Ishikawa (cell line): ENCODE measurements at regions not wholly inside any gene's neighbourhood (a gene's known extent, or its start where the extent isn't known, plus 50 kb on each side); places are given as distances from the start of the nearest gene placed in this dataset.

ENCODE experiments used
- CEBPB ChIP-seq: IDR thresholded peaks from 2 replicates; pipeline ENCODE4 v1.6.1; 2012
- CREB1 ChIP-seq: IDR thresholded peaks from 2 replicates; pipeline ENCODE4 v1.6.1; 2012; ENCODE audit warnings: low read depth
- EGR1 ChIP-seq: IDR thresholded peaks from 2 replicates; pipeline ENCODE4 v1.6.1; 2012
- EP300 ChIP-seq: IDR thresholded peaks from 2 replicates; pipeline ENCODE4 v1.6.1; 2012; ENCODE audit warnings: borderline replicate concordance
- FOXM1 ChIP-seq: IDR thresholded peaks from 2 replicates; pipeline ENCODE4 v1.6.1; 2012; ENCODE audit warnings: low read depth, borderline replicate concordance
- NFIC ChIP-seq: IDR thresholded peaks from 2 replicates; pipeline ENCODE4 v1.6.1; 2012
- RAD21 ChIP-seq: IDR thresholded peaks from 2 replicates; pipeline ENCODE4 v1.6.1; 2012; ENCODE audit warnings: low read depth
- TAF1 ChIP-seq: IDR thresholded peaks from 2 replicates; pipeline ENCODE4 v1.6.1; 2012; ENCODE audit warnings: low read depth, mild to moderate bottlenecking
- TCF12 ChIP-seq: IDR thresholded peaks from 2 replicates; pipeline ENCODE4 v1.6.1; 2012; ENCODE audit warnings: low read depth
- TEAD4 ChIP-seq: IDR thresholded peaks from 2 replicates; pipeline ENCODE4 v1.6.1; 2012
- ZBTB7A ChIP-seq: IDR thresholded peaks from 2 replicates; pipeline ENCODE4 v1.6.1; 2012; ENCODE audit warnings: low read depth
- TF ChIP-seq, protein P1 (sequence below): IDR thresholded peaks from 2 replicates; pipeline ENCODE4 v1.6.1; 2012
- TF ChIP-seq, protein P2 (sequence below): IDR thresholded peaks from 2 replicates; pipeline ENCODE4 v1.6.1; 2012; ENCODE audit warnings: low read depth, mild to moderate bottlenecking

DNA sequence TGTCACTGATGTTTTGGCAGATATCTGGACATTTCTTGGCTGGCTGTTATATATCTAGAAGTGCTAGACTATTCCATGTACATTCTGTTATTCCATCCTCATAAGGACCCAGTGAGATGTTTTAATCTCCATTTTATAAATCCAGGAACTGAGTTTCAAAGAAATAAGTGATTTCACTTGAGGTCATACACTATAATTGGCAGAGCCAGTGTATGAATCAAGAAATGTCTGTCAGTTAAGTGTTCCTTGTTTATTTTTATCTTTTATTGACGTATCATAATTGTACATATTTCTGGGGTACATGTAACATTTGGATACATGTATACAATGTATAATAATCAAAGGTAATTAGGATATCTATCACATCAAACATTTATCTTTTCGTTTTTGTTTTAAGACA is 338.3 kb upstream of the KLF4 start:
- TF ChIP-seq, protein P1, sequence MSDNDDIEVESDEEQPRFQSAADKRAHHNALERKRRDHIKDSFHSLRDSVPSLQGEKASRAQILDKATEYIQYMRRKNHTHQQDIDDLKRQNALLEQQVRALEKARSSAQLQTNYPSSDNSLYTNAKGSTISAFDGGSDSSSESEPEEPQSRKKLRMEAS = no peak
- TF ChIP-seq TCF12 = no peak
- no peak for TF ChIP-seq ZBTB7A
- TF ChIP-seq EP300 = no peak
- TF ChIP-seq CREB1 = no peak
- no peak for TF ChIP-seq FOXM1
- no peak for TF ChIP-seq TAF1
- TF ChIP-seq NFIC = no peak
- TF ChIP-seq, protein P2, sequence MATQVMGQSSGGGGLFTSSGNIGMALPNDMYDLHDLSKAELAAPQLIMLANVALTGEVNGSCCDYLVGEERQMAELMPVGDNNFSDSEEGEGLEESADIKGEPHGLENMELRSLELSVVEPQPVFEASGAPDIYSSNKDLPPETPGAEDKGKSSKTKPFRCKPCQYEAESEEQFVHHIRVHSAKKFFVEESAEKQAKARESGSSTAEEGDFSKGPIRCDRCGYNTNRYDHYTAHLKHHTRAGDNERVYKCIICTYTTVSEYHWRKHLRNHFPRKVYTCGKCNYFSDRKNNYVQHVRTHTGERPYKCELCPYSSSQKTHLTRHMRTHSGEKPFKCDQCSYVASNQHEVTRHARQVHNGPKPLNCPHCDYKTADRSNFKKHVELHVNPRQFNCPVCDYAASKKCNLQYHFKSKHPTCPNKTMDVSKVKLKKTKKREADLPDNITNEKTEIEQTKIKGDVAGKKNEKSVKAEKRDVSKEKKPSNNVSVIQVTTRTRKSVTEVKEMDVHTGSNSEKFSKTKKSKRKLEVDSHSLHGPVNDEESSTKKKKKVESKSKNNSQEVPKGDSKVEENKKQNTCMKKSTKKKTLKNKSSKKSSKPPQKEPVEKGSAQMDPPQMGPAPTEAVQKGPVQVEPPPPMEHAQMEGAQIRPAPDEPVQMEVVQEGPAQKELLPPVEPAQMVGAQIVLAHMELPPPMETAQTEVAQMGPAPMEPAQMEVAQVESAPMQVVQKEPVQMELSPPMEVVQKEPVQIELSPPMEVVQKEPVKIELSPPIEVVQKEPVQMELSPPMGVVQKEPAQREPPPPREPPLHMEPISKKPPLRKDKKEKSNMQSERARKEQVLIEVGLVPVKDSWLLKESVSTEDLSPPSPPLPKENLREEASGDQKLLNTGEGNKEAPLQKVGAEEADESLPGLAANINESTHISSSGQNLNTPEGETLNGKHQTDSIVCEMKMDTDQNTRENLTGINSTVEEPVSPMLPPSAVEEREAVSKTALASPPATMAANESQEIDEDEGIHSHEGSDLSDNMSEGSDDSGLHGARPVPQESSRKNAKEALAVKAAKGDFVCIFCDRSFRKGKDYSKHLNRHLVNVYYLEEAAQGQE = no peak
- TF ChIP-seq TEAD4 = no peak
- TF ChIP-seq CEBPB = no peak
- no peak for TF ChIP-seq RAD21
- no peak for TF ChIP-seq EGR1
